Neutrophil (primary cell): ENCODE measurements at regions not wholly inside any gene's neighbourhood (a gene's known extent, or its start where the extent isn't known, plus 50 kb on each side); places are given as distances from the start of the nearest gene placed in this dataset.
A peak's percentile ranks its signal among the peaks of the same experiment; 100 is the strongest.

Experiments
- H3K27ac ChIP-seq: fragments of 200-600 bp; sonication (generic); 2 replicates; pipeline ENCODE4 v1.5.1; 2016; ENCODE audit warnings: mild to moderate bottlenecking, moderate library complexity
- H3K27me3 ChIP-seq: fragments of 200-600 bp; sonication (generic); 2 replicates; pipeline ENCODE4 v1.6.0; 2016; ENCODE audit warnings: mild to moderate bottlenecking
- H3K36me3 ChIP-seq: fragments of 200-600 bp; sonication (generic); 2 replicates; pipeline ENCODE4 v1.5.1; 2017
- H3K4me1 ChIP-seq, 2 experiments: fragments of 200-600 bp in 1 of 2; sonication (generic) in 1 of 2; 1 replicate in 1 of 2; 2 replicates in 1 of 2; pipeline versions ENCODE4 v1.5.1 to v1.6.1; 2013 to 2016; ENCODE audit warnings: low read depth in 1 of 2, low read length in 1 of 2, mild to moderate bottlenecking in 1 of 2, moderate library complexity in 1 of 2; ENCODE audit not compliant: control insufficient read depth in 1 of 2, insufficient read depth in 1 of 2
- H3K4me3 ChIP-seq, 2 experiments: fragments of 200-600 bp in 1 of 2; sonication (generic) in 1 of 2; 1 replicate in 1 of 2; 2 replicates in 1 of 2; pipeline ENCODE4 v1.5.1; 2013 to 2016; ENCODE audit warnings: low read depth in 1 of 2, low read length in 1 of 2, mild to moderate bottlenecking in 1 of 2, moderate library complexity in 1 of 2
- H3K9me3 ChIP-seq: fragments of 200-600 bp; sonication (generic); 2 replicates; pipeline ENCODE4 v1.5.1; 2016
- TF ChIP-seq, protein P1 (sequence below): fragments of 200-600 bp; sonication (generic); IDR thresholded peaks from 2 replicates; pipeline ENCODE4 v1.5.1; 2016; ENCODE audit warnings: antibody characterized with exemption

DNA sequence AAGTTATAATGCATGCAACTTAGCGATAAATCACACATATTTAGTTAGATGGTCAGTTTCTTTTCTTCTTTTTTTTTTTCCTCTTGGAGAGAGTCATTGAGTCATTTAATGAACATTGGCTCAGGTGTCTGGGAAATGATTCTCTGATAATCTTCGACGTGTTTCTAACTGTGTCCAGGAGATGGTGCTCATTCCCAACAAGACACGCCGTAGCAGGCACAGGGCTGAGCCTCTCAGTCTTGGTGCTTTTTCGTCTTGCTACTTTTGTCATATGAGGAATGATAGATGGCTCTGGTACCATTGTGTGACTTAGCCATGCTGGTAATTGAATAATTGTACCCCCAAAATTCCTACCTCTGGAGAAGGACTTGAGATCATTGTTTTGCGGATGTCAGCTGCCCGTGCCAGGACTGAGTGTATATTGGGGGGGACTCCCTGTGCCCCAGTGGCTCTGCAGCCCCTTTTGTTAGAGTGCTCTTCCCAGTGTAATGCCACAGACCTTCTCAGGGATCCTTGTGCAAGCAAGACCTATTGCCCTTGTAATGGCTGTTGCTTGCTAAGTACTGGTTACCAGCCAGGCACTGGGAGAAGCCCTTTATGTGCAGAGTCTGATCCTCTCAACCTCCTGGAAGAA is 107.6 kb upstream of the CYRIA start:
- Histone ChIP-seq H3K4me3 (no peak overlapping the region), H3K27me3 (peaks cover 11% of the 10 kb centered on the region), H3K9me3 (no peaks in the 10 kb centered on the region), H3K36me3 (no peaks in the 10 kb centered on the region), H3K27ac (no peak overlapping the region), H3K4me1 (no peaks in the 10 kb centered on the region)
- TF ChIP-seq, protein P1, sequence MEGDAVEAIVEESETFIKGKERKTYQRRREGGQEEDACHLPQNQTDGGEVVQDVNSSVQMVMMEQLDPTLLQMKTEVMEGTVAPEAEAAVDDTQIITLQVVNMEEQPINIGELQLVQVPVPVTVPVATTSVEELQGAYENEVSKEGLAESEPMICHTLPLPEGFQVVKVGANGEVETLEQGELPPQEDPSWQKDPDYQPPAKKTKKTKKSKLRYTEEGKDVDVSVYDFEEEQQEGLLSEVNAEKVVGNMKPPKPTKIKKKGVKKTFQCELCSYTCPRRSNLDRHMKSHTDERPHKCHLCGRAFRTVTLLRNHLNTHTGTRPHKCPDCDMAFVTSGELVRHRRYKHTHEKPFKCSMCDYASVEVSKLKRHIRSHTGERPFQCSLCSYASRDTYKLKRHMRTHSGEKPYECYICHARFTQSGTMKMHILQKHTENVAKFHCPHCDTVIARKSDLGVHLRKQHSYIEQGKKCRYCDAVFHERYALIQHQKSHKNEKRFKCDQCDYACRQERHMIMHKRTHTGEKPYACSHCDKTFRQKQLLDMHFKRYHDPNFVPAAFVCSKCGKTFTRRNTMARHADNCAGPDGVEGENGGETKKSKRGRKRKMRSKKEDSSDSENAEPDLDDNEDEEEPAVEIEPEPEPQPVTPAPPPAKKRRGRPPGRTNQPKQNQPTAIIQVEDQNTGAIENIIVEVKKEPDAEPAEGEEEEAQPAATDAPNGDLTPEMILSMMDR = no peak

DNA sequence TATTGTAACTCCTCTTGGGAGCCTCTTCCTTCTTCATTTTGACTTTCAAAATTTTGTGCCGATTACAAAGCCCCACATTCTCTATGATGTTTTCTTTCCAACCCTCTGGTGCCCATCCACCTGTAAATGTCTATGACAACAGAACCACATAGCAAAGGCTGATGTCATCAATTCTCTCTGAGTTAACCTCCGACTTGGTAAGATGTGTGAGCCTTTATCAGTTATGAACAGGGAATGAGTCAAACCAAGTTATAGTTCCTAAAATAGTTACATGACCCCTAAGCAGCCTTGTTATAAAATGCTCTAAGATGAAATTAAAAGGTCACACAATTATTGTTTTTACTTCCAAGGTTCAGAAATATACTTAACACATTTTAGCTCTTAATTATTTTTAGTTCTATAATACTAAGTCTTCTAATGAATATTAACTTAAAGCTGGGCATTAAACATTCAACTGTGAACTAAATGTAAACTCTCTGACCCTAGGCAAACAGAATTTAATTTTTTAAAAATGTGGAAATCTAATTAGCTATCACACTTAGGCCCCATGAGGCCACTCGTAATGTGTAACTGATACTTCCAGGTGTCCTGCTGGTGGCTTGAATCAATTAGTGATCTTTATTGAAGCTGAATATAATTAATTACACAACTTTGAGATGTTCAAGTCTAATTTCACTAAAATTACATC is 102.3 kb upstream of the CYRIA start:
- Histone ChIP-seq H3K27ac (no peak overlapping the region), H3K9me3 (no peaks in the 10 kb centered on the region), H3K27me3 (no peaks in the 10 kb centered on the region), H3K4me3 (no peak overlapping the region), H3K4me1 (peaks cover 13 to 15% of the 10 kb centered on the region in 2 experiments), H3K36me3 (no peaks in the 10 kb centered on the region)
- TF ChIP-seq, protein P1 = no peak

DNA sequence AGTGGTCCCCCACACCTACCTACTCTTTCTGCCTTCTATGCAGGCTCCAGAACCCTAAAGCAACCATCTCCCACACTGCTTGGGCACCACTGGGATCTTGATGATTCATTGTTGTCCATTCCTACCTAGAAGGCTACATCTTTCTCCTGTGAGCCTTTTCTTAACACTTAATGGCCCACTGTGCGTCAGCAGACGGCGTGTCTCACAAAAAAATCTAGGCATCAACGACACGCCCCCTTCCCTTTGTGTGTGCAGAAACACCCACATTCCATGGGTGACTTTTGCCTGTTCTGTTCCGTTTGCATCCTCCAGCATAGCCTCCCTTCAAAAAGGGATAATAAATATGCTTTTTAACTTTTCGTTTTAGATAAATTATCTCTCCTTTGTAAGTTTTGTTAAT is 99.7 kb upstream of the CYRIA start:
- TF ChIP-seq, protein P1 = no peak
- Histone ChIP-seq H3K27me3 (no peaks in the 10 kb centered on the region), H3K4me1 (peaks cover 22 to 35% of the 10 kb centered on the region in 2 experiments), H3K9me3 (no peaks in the 10 kb centered on the region), H3K36me3 (no peaks in the 10 kb centered on the region), H3K4me3 (no peak overlapping the region), H3K27ac (no peak overlapping the region)

DNA sequence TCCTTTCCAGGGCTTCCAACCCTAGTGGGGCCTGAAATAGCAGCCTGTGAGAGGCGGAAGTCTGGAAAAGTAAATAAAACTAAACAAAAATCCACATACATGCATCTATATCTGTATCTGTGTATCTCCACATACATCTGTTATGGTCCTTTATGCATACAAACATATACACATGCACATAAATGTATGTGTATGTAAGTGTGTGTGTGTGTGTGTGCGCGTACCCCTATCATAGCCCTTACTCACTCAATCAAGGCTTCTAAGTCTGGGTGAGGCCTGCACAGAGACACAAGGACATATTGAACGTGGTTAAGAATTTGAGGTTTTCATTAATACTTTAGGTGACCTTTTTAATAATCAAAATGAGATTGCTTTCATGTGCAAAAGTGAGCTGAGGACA is 98.9 kb upstream of the CYRIA start:
- TF ChIP-seq, protein P1 = no peak

DNA sequence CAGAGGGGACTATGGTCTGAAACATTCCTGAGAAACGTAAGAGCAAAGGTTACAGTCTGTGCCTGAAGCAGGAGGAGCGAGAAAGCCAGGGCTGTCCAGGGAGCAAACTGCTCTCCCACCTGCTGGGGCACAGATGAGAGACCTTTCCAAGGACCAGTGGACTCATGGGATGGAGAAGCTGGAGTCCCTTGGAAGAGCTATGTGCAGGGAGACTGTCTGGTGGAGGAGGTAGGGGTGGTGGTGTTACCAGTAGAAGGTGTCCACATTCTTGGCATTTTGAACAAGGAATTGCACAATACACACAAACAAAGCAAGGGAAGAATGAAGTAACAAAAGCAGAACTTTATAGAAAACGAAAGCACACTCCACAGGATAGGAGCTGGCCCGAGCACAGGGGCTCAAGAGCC is 97.9 kb upstream of the CYRIA start:
- H3K27me3 ChIP-seq = no peaks in the 10 kb centered on the region
- H3K9me3 ChIP-seq = no peaks in the 10 kb centered on the region
- peak overlapping the region; percentile 73 for H3K27ac ChIP-seq
- TF ChIP-seq, protein P1 = no peak
- H3K4me1 ChIP-seq = peaks cover 22 to 35% of the 10 kb centered on the region in 2 experiments
- H3K4me3 ChIP-seq = peak overlapping the region; percentile 50 to 52
- no peaks in the 10 kb centered on the region for H3K36me3 ChIP-seq

More for the DNA sequence above, 98.9 kb upstream of the CYRIA start:
- Histone ChIP-seq H3K27me3 (no peaks in the 10 kb centered on the region), H3K27ac (peak overlapping the region; percentile 73), H3K4me1 (peaks cover 22 to 35% of the 10 kb centered on the region in 2 experiments), H3K9me3 (no peaks in the 10 kb centered on the region), H3K36me3 (no peaks in the 10 kb centered on the region), H3K4me3 (peak overlapping the region in 1 of 2 experiments; percentile 52)
